ENCODE measurements at regions not wholly inside any gene's neighbourhood (a gene's known extent, or its start where the extent isn't known, plus 50 kb on each side); places are given as distances from the start of the nearest gene placed in this dataset.

- TF ChIP-seq POLR2AphosphoS5 (IDR thresholded peaks at IDR 0.05) (no peak), POLR2A (IDR thresholded peaks at IDR 0.05) (no peak), EP300 (IDR thresholded peaks at IDR 0.05) (no peak), CTCF (IDR thresholded peaks at IDR 0.05) (no peak)
Measured at GRCh38 chr6:79330704-79331103, 96.2 kb upstream of the HMGN3 start.

Measured in suprapubic skin (tissue), 4 donors.